GM12875 (cell line): ENCODE measurements at regions not wholly inside any gene's neighbourhood (a gene's known extent, or its start where the extent isn't known, plus 50 kb on each side); places are given as distances from the start of the nearest gene placed in this dataset.

Experiments used
- H3K4me3 ChIP-seq: one replicate; pipeline ENCODE4 v1.5.1; 2011; ENCODE audit warnings: low read depth, low read length, control low read depth
- CTCF ChIP-seq: IDR thresholded peaks from 2 replicates; pipeline ENCODE4 v1.5.1; 2011; ENCODE audit warnings: low read depth, mild to moderate bottlenecking, control low read depth, inconsistent platforms, low read length, moderate library complexity, borderline replicate concordance; ENCODE audit not compliant: insufficient read depth

- no peak for TF ChIP-seq CTCF
- no peak overlapping the region for H3K4me3 ChIP-seq
These were observed 113.3 kb downstream of the UTP18 start for GRCh38 chr17:51373489-51374152.

GRCh38 chr17:51374209-51374608 is 113.9 kb downstream of the UTP18 start:
- TF ChIP-seq CTCF: no peak
- H3K4me3 ChIP-seq: no peak overlapping the region

GRCh38 chr17:51375771-51376170 is 115.4 kb downstream of the UTP18 start:
- no peak for TF ChIP-seq CTCF
- no peak overlapping the region for H3K4me3 ChIP-seq

GRCh38 chr17:51376739-51377138 is 116.4 kb downstream of the UTP18 start:
- no peak for TF ChIP-seq CTCF
- no peak overlapping the region for H3K4me3 ChIP-seq

GRCh38 chr17:51381262-51381661 is 120.9 kb downstream of the UTP18 start:
- H3K4me3 ChIP-seq: no peak overlapping the region
- TF ChIP-seq CTCF: no peak

- TF ChIP-seq CTCF: no peak
- no peak overlapping the region for H3K4me3 ChIP-seq
These were observed 124.9 kb downstream of the UTP18 start for GRCh38 chr17:51385208-51385607.

GRCh38 chr17:51387582-51387981 is 127.2 kb downstream of the UTP18 start:
- TF ChIP-seq CTCF: no peak
- no peak overlapping the region for H3K4me3 ChIP-seq
